ENCODE measurements at regions not wholly inside any gene's neighbourhood (a gene's known extent, or its start where the extent isn't known, plus 50 kb on each side); places are given as distances from the start of the nearest gene placed in this dataset.

GRCh38 chr2:223148516-223148915 is 96.5 kb downstream of the KCNE4 start:
- no peak for TF ChIP-seq EZH2phosphoT487 (IDR thresholded peaks at IDR 0.05)
- TF ChIP-seq CTCF (IDR thresholded peaks at IDR 0.05) = no peak
- no peak for TF ChIP-seq EZH2 (IDR thresholded peaks at IDR 0.05)
- no peaks in the 10 kb centered on the region for H3K79me2 ChIP-seq (ENCODE audit: low read depth)
- no peak overlapping the region for H3K9ac ChIP-seq
- H3K36me3 Mint-ChIP-seq = no peaks in the 10 kb centered on the region
- no peaks in the 10 kb centered on the region for H3K36me3 ChIP-seq
- H4K20me1 ChIP-seq (ENCODE audit: low read depth) = no peaks in the 10 kb centered on the region
- H2AFZ ChIP-seq (replicated peaks) = no peak overlapping the region
- H3F3A ChIP-seq (ENCODE audit: low read depth) = no peaks in the 10 kb centered on the region
- no peaks in the 10 kb centered on the region for H3K4me1 ChIP-seq
- H3K27me3 Mint-ChIP-seq (ENCODE audit: insufficient read depth, low read depth) = no peaks in the 10 kb centered on the region
- no peaks in the 10 kb centered on the region for H3K9me3 ChIP-seq (ENCODE audit: low read depth)
- no peak overlapping the region for H3K4me2 ChIP-seq
- no peaks in the 10 kb centered on the region for H3K27me3 ChIP-seq
- DNase-seq (ENCODE audit: low spot score) = no peak
- H3K4me3 ChIP-seq = no peak overlapping the region
- no peak overlapping the region for H3K27ac Mint-ChIP-seq
- peaks cover 4% of the 10 kb centered on the region for H3K9me3 Mint-ChIP-seq
- H3K4me3 Mint-ChIP-seq = no peak overlapping the region
- no peak overlapping the region for H3K27ac ChIP-seq
- no peaks in the 10 kb centered on the region for H3K4me1 Mint-ChIP-seq

- H3K4me1 Mint-ChIP-seq = no peaks in the 10 kb centered on the region
- Histone ChIP-seq H3K27ac (no peak overlapping the region), H3K27me3 (no peaks in the 10 kb centered on the region), H3K4me3 (no peak overlapping the region), H3K36me3 (no peaks in the 10 kb centered on the region), H4K20me1 (ENCODE audit: low read depth) (no peaks in the 10 kb centered on the region), H3F3A (ENCODE audit: low read depth) (no peaks in the 10 kb centered on the region), H3K9me3 (ENCODE audit: low read depth) (no peaks in the 10 kb centered on the region), H3K9ac (no peak overlapping the region), H3K4me2 (no peak overlapping the region), H3K79me2 (ENCODE audit: low read depth) (no peaks in the 10 kb centered on the region), H2AFZ (replicated peaks) (no peak overlapping the region), H3K4me1 (no peaks in the 10 kb centered on the region)
- H3K9me3 Mint-ChIP-seq = no peaks in the 10 kb centered on the region
- no peaks in the 10 kb centered on the region for H3K27me3 Mint-ChIP-seq (ENCODE audit: insufficient read depth, low read depth)
- no peaks in the 10 kb centered on the region for H3K36me3 Mint-ChIP-seq
- H3K4me3 Mint-ChIP-seq = no peak overlapping the region
- TF ChIP-seq CTCF (IDR thresholded peaks at IDR 0.05) (no peak), EZH2phosphoT487 (IDR thresholded peaks at IDR 0.05) (no peak), EZH2 (IDR thresholded peaks at IDR 0.05) (no peak)
- no peak overlapping the region for H3K27ac Mint-ChIP-seq
- no peak for DNase-seq (ENCODE audit: low spot score)
Observed at GRCh38 chr2:223155956-223156355, 104.0 kb downstream of the KCNE4 start.

DNA sequence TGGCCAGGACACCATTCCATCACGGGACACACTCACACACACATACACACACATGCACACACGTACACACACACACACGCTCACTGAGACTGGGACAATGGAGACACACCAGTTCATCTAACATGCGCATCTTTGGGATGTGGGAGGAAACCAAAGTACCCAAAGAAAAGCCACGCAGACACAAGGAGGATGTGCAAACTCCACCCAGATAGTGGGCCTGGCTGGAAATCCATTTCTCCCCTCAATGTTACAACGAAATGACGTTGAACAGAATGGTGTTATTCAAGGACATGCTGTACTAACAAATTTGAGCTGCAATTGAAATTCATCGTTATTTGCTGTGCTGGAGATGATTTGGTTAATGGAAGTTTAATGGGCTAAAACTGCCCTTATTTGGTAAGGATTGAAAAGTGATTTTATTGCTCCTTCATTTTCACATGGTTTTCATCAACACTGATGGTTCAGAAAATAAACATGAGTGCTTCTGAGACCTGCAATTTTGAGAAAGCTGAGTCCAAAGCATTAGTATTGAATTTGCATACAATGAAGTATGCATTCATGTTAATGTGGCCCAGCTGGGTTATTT is 110.0 kb downstream of the KCNE4 start:
- Mint-ChIP-seq H3K27me3 (ENCODE audit: insufficient read depth, low read depth) (no peaks in the 10 kb centered on the region), H3K9me3 (no peaks in the 10 kb centered on the region), H3K36me3 (no peaks in the 10 kb centered on the region), H3K27ac (no peak overlapping the region), H3K4me1 (no peaks in the 10 kb centered on the region), H3K4me3 (no peak overlapping the region)
- H3K4me3 ChIP-seq = no peak overlapping the region
- H3F3A ChIP-seq (ENCODE audit: low read depth) = no peaks in the 10 kb centered on the region
- H4K20me1 ChIP-seq (ENCODE audit: low read depth) = no peaks in the 10 kb centered on the region
- no peak for DNase-seq (ENCODE audit: low spot score)
- H3K36me3 ChIP-seq = no peaks in the 10 kb centered on the region
- no peaks in the 10 kb centered on the region for H3K79me2 ChIP-seq (ENCODE audit: low read depth)
- H2AFZ ChIP-seq (replicated peaks) = no peak overlapping the region
- no peak overlapping the region for H3K9ac ChIP-seq
- TF ChIP-seq EZH2phosphoT487 (IDR thresholded peaks at IDR 0.05) (no peak), CTCF (IDR thresholded peaks at IDR 0.05) (no peak), EZH2 (IDR thresholded peaks at IDR 0.05) (no peak)
- no peak overlapping the region for H3K4me2 ChIP-seq
- H3K27ac ChIP-seq = no peak overlapping the region
- no peaks in the 10 kb centered on the region for H3K9me3 ChIP-seq (ENCODE audit: low read depth)
- H3K27me3 ChIP-seq = no peaks in the 10 kb centered on the region
- H3K4me1 ChIP-seq = no peaks in the 10 kb centered on the region

Data from neural progenitor cell (in vitro differentiated cells).